B cell (primary cell): ENCODE measurements at regions not wholly inside any gene's neighbourhood (a gene's known extent, or its start where the extent isn't known, plus 50 kb on each side); places are given as distances from the start of the nearest gene placed in this dataset.

Experiments used
- ATAC-seq: fragments of 200-7000 bp; cut with Tn5 transposase; one replicate; pipeline ENCODE4 v1.10.0; 2021; ENCODE audit warnings: low read depth, mild to moderate bottlenecking, moderate number of reproducible peaks, moderate library complexity
- CTCF ChIA-PET: fragments of 350-600 bp; sonication (Branson Sonifier 250); formaldehyde crosslinking; loops from one replicate; lab custom pipeline; 2021; ENCODE audit warnings: antibody characterized with exemption, inconsistent platforms; lab: Charles Lee
- POLR2A ChIA-PET: fragments of 350-600 bp; sonication (Branson Sonifier 250); formaldehyde crosslinking; loops from one replicate; lab custom pipeline; 2021; ENCODE audit warnings: antibody characterized with exemption; lab: Charles Lee
- DNase-seq: peaks from one replicate; pipeline ENCODE4 v3.0.0; 2013
- H2AFZ ChIP-seq: 2 replicates; pipeline ENCODE4 v1.6.1; 2012; ENCODE audit warnings: mild to moderate bottlenecking, low read depth, low read length; ENCODE audit not compliant: insufficient read depth, poor library complexity, severe bottlenecking
- H3K27ac ChIP-seq, 2 donors: 1 replicate in 1 of 2; 2 replicates in 1 of 2; pipeline ENCODE4 v1.5.1; 2012 to 2013; ENCODE audit warnings: low read length in 2 of 2, mild to moderate bottlenecking in 2 of 2, moderate library complexity in 1 of 2
- H3K27me3 ChIP-seq, 4 experiments: fragments of 200-600 bp in 1 of 4; sonication (generic) in 1 of 4; replicated peaks in 1 of 4; 1 replicate in 2 of 4; 2 replicates in 2 of 4; pipeline versions ENCODE4 v1.6.1 to v1.7.0; 2013 to 2016; ENCODE audit warnings: low read length in 3 of 4, mild to moderate bottlenecking in 2 of 4, mixed read lengths in 1 of 4, moderate library complexity in 1 of 4; ENCODE audit not compliant: insufficient read depth in 4 of 4, control insufficient read depth in 3 of 4; ENCODE audit errors: control extremely low read depth in 1 of 4
- H3K36me3 ChIP-seq, 2 experiments: replicated peaks in 1 of 2; 1 replicate in 1 of 2; 2 replicates in 1 of 2; pipeline versions ENCODE4 v1.6.1 to v1.7.1; 2013; ENCODE audit warnings: low read length in 1 of 2; ENCODE audit not compliant: insufficient read depth in 2 of 2, control insufficient read depth in 1 of 2; ENCODE audit errors: control extremely low read depth in 1 of 2, extremely low read depth in 1 of 2
- H3K4me1 ChIP-seq, 2 donors: fragments of 200-600 bp in 1 of 2; sonication (generic) in 1 of 2; 1 replicate in 1 of 2; 2 replicates in 1 of 2; pipeline versions ENCODE4 v1.5.1 to v1.6.1; 2013 to 2017; ENCODE audit warnings: low read length in 2 of 2; ENCODE audit not compliant: control insufficient read depth in 2 of 2, insufficient read depth in 2 of 2
- H3K4me2 ChIP-seq: replicated peaks from 2 replicates; pipeline ENCODE3; 2012; ENCODE audit warnings: mild to moderate bottlenecking, low read depth, low read length; ENCODE audit not compliant: poor library complexity, severe bottlenecking
- H3K4me3 ChIP-seq, 5 experiments: fragments of 200-600 bp in 1 of 5; sonication (generic) in 1 of 5; 1 replicate in 3 of 5; 2 replicates in 2 of 5; pipeline versions ENCODE4 v1.5.1 to v1.7.0; 2011 to 2016; ENCODE audit warnings: low read length in 4 of 5, mild to moderate bottlenecking in 4 of 5, low read depth in 2 of 5, control low read depth in 1 of 5, moderate library complexity in 1 of 5; ENCODE audit not compliant: insufficient read depth in 1 of 5; ENCODE audit errors: control extremely low read depth in 1 of 5, extremely low read depth in 1 of 5
- H3K79me2 ChIP-seq: fragments of 200-600 bp; sonication (generic); one replicate; pipeline ENCODE4 v1.6.0; 2016; ENCODE audit warnings: low read length; ENCODE audit not compliant: control insufficient read depth, insufficient read depth
- H3K9ac ChIP-seq: fragments of 200-600 bp; sonication (generic); 2 replicates; pipeline ENCODE4 v1.6.1; 2017; ENCODE audit warnings: mild to moderate bottlenecking, low read length, moderate library complexity
- H3K9me3 ChIP-seq, 3 donors: one replicate each; pipeline versions ENCODE4 v1.6.1 to v1.7.1; 2013; ENCODE audit warnings: low read length in 2 of 3; ENCODE audit not compliant: control insufficient read depth in 2 of 3, insufficient read depth in 1 of 3; ENCODE audit errors: control extremely low read depth in 1 of 3
- H4K20me1 ChIP-seq: 2 replicates; pipeline ENCODE4 v1.6.0; 2012; ENCODE audit warnings: mild to moderate bottlenecking, low read length; ENCODE audit not compliant: insufficient read depth, control insufficient read depth, poor library complexity, severe bottlenecking
- H3K27ac Mint-ChIP-seq: one replicate; pipeline ENCODE4 v1.8.0; 2021; ENCODE audit warnings: mixed read lengths
- H3K27me3 Mint-ChIP-seq: one replicate; pipeline ENCODE4 v1.8.0; 2021; ENCODE audit warnings: mixed read lengths
- H3K4me1 Mint-ChIP-seq: one replicate; pipeline ENCODE4 v1.8.0; 2021; ENCODE audit warnings: mixed read lengths
- H3K4me3 Mint-ChIP-seq: one replicate; pipeline ENCODE4 v1.8.0; 2021; ENCODE audit warnings: mixed read lengths
- H3K9me3 Mint-ChIP-seq: one replicate; pipeline ENCODE4 v1.8.0; 2022; ENCODE audit warnings: mixed read lengths; ENCODE audit not compliant: insufficient read depth
- CTCF ChIP-seq: fragments of 200-600 bp; IDR thresholded peaks from one replicate; pipeline ENCODE4 v1.8.0; 2022; ENCODE audit warnings: antibody characterized with exemption, mild to moderate bottlenecking
- EZH2 ChIP-seq: IDR thresholded peaks from 2 replicates; pipeline ENCODE4 v1.6.1; 2012; ENCODE audit warnings: borderline replicate concordance, low read depth, mild to moderate bottlenecking, moderate library complexity, low read length; ENCODE audit not compliant: insufficient read depth, poor library complexity, severe bottlenecking
- WGBS: methylation state at CpG from one replicate; pipeline ENCODE4 v1.1.5; 2013; ENCODE audit warnings: missing lambda C conversion rate; ENCODE audit not compliant: insufficient coverage; 5-methylcytosine and 5-hydroxymethylcytosine counted together
- intact Hi-C: fragments of 100-400 bp; cut with micrococcal nuclease; formaldehyde crosslinking; loops from one replicate; pipeline ENCODE4 v1.10.0; 2022

GRCh38 chr7:80334196-80334595, 177.7 kb downstream of the GNAT3 start:
- Histone ChIP-seq H3K27me3 (no peaks in the 10 kb centered on the region), H3K4me2 (no peak overlapping the region), H3K36me3 (no peaks in the 10 kb centered on the region), H3K4me3 (no peak overlapping the region), H2AFZ (no peak overlapping the region), H4K20me1 (no peaks in the 10 kb centered on the region), H3K9me3 (no peaks in the 10 kb centered on the region), H3K79me2 (no peaks in the 10 kb centered on the region), H3K9ac (no peak overlapping the region), H3K27ac (no peak overlapping the region), H3K4me1 (no peaks in the 10 kb centered on the region)
- ChIA-PET CTCF (no interaction called here), POLR2A (no interaction called here)
- ATAC-seq: no peak
- TF ChIP-seq EZH2 (no peak), CTCF (no peak)
- no peak overlapping the region for H3K4me3 Mint-ChIP-seq
- DNase-seq: no peak
- intact Hi-C loops: no loop called here
- H3K4me1 Mint-ChIP-seq: no peaks in the 10 kb centered on the region
- no CpG with 5 or more reads among the region's 1 CpG for WGBS
- H3K27me3 Mint-ChIP-seq: no peaks in the 10 kb centered on the region
- H3K9me3 Mint-ChIP-seq: no peaks in the 10 kb centered on the region
- no peak overlapping the region for H3K27ac Mint-ChIP-seq

- no peak for DNase-seq
- Histone ChIP-seq H3K4me3 (no peak overlapping the region), H3K9me3 (no peaks in the 10 kb centered on the region), H3K4me2 (no peak overlapping the region), H4K20me1 (no peaks in the 10 kb centered on the region), H3K36me3 (no peaks in the 10 kb centered on the region), H3K4me1 (no peaks in the 10 kb centered on the region), H3K9ac (no peak overlapping the region), H2AFZ (no peak overlapping the region), H3K79me2 (no peaks in the 10 kb centered on the region), H3K27me3 (no peaks in the 10 kb centered on the region), H3K27ac (no peak overlapping the region)
- H3K4me3 Mint-ChIP-seq: no peak overlapping the region
- intact Hi-C loops: no loop called here
- H3K9me3 Mint-ChIP-seq: no peaks in the 10 kb centered on the region
- H3K27ac Mint-ChIP-seq: no peak overlapping the region
- no peaks in the 10 kb centered on the region for H3K27me3 Mint-ChIP-seq
- POLR2A ChIA-PET: no interaction called here
- no peaks in the 10 kb centered on the region for H3K4me1 Mint-ChIP-seq
- no peak for ATAC-seq
- TF ChIP-seq CTCF (no peak), EZH2 (no peak)
- CTCF ChIA-PET: no interaction called here
- WGBS: 80% methylated on average over 1 of the region's 1 CpG
Observed at GRCh38 chr7:80333040-80333439, 178.8 kb downstream of the GNAT3 start.
